ENCODE measurements at regions not wholly inside any gene's neighbourhood (a gene's known extent, or its start where the extent isn't known, plus 50 kb on each side); places are given as distances from the start of the nearest gene placed in this dataset.

DNA sequence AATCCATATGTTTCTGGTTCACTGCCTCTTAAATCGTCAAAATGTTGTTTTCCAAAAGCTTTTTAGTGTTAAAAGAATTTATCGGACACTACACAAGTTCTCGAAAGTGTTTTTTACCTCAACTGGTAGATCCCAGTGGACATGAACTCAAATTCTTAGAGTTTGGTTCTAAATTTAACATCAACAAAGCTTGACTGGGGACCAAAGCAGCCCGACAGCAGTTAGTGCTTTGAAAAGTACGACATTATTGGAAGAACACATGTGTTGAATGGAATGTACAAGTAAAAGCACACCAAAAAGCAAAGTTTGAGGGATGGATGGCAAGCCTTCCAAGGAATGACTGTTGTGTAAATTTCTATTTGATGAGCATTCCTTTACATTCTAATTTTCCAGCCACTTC is 803.9 kb upstream of the POU3F3 start:
- no peaks in the 10 kb centered on the region for H3K27me3 ChIP-seq (ENCODE audit: insufficient read depth, poor library complexity, severe bottlenecking)
- H3K27ac ChIP-seq (replicated peaks): no peak overlapping the region
- DNase-seq (ENCODE audit: low read depth in 1 of 2, low spot score in 1 of 2): no peak
- no peak for TF ChIP-seq SPI1 (IDR thresholded peaks at IDR 0.05; ENCODE audit: borderline replicate concordance, low read depth)
- H3K4me3 ChIP-seq (replicated peaks; ENCODE audit: insufficient read depth, low read length): no peak overlapping the region

GRCh38 chr2:104050656-104051242 is 803.2 kb upstream of the POU3F3 start:
- no peak overlapping the region for H3K4me3 ChIP-seq (replicated peaks; ENCODE audit: insufficient read depth, low read length)
- no peak for DNase-seq (ENCODE audit: low read depth in 1 of 2, low spot score in 1 of 2)
- TF ChIP-seq, protein P1, sequence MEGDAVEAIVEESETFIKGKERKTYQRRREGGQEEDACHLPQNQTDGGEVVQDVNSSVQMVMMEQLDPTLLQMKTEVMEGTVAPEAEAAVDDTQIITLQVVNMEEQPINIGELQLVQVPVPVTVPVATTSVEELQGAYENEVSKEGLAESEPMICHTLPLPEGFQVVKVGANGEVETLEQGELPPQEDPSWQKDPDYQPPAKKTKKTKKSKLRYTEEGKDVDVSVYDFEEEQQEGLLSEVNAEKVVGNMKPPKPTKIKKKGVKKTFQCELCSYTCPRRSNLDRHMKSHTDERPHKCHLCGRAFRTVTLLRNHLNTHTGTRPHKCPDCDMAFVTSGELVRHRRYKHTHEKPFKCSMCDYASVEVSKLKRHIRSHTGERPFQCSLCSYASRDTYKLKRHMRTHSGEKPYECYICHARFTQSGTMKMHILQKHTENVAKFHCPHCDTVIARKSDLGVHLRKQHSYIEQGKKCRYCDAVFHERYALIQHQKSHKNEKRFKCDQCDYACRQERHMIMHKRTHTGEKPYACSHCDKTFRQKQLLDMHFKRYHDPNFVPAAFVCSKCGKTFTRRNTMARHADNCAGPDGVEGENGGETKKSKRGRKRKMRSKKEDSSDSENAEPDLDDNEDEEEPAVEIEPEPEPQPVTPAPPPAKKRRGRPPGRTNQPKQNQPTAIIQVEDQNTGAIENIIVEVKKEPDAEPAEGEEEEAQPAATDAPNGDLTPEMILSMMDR (IDR thresholded peaks at IDR 0.05; ENCODE audit: insufficient read depth, low read length): no peak
- no peak for TF ChIP-seq GABPA (IDR thresholded peaks at IDR 0.05; ENCODE audit: low read depth)

GRCh38 chr2:104051766-104052165 is 802.1 kb upstream of the POU3F3 start:
- H3K27me3 ChIP-seq (ENCODE audit: insufficient read depth, poor library complexity, severe bottlenecking): no peaks in the 10 kb centered on the region

More at GRCh38 chr2:104050656-104051242, 803.2 kb upstream of the POU3F3 start:
- no peaks in the 10 kb centered on the region for H3K27me3 ChIP-seq (ENCODE audit: insufficient read depth, poor library complexity, severe bottlenecking)
- H3K27ac ChIP-seq (replicated peaks): no peak overlapping the region

GRCh38 chr2:104052356-104052755 is 801.6 kb upstream of the POU3F3 start:
- Histone ChIP-seq H3K4me3 (replicated peaks; ENCODE audit: insufficient read depth, low read length) (no peak overlapping the region), H3K27me3 (ENCODE audit: insufficient read depth, poor library complexity, severe bottlenecking) (no peaks in the 10 kb centered on the region), H3K27ac (replicated peaks) (no peak overlapping the region)
- no peak for DNase-seq (ENCODE audit: low read depth in 1 of 2, low spot score in 1 of 2)
- TF ChIP-seq POLR2AphosphoS5 (IDR thresholded peaks at IDR 0.05; ENCODE audit: low read depth): no peak
- no peak for TF ChIP-seq SPI1 (IDR thresholded peaks at IDR 0.05; ENCODE audit: borderline replicate concordance, low read depth)
- TF ChIP-seq, protein P1 (IDR thresholded peaks at IDR 0.05; ENCODE audit: insufficient read depth, low read length): no peak
- TF ChIP-seq GABPA (IDR thresholded peaks at IDR 0.05; ENCODE audit: low read depth): no peak
- TF ChIP-seq, protein P2, sequence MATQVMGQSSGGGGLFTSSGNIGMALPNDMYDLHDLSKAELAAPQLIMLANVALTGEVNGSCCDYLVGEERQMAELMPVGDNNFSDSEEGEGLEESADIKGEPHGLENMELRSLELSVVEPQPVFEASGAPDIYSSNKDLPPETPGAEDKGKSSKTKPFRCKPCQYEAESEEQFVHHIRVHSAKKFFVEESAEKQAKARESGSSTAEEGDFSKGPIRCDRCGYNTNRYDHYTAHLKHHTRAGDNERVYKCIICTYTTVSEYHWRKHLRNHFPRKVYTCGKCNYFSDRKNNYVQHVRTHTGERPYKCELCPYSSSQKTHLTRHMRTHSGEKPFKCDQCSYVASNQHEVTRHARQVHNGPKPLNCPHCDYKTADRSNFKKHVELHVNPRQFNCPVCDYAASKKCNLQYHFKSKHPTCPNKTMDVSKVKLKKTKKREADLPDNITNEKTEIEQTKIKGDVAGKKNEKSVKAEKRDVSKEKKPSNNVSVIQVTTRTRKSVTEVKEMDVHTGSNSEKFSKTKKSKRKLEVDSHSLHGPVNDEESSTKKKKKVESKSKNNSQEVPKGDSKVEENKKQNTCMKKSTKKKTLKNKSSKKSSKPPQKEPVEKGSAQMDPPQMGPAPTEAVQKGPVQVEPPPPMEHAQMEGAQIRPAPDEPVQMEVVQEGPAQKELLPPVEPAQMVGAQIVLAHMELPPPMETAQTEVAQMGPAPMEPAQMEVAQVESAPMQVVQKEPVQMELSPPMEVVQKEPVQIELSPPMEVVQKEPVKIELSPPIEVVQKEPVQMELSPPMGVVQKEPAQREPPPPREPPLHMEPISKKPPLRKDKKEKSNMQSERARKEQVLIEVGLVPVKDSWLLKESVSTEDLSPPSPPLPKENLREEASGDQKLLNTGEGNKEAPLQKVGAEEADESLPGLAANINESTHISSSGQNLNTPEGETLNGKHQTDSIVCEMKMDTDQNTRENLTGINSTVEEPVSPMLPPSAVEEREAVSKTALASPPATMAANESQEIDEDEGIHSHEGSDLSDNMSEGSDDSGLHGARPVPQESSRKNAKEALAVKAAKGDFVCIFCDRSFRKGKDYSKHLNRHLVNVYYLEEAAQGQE (IDR thresholded peaks at IDR 0.05; ENCODE audit: insufficient replicate concordance, low read depth): no peak

More at GRCh38 chr2:104051766-104052165, 802.1 kb upstream of the POU3F3 start:
- Histone ChIP-seq H3K27ac (replicated peaks) (no peak overlapping the region), H3K4me3 (replicated peaks; ENCODE audit: insufficient read depth, low read length) (no peak overlapping the region)
- TF ChIP-seq, protein P2 (IDR thresholded peaks at IDR 0.05; ENCODE audit: insufficient replicate concordance, low read depth): no peak
- TF ChIP-seq SPI1 (IDR thresholded peaks at IDR 0.05; ENCODE audit: borderline replicate concordance, low read depth) (no peak), GABPA (IDR thresholded peaks at IDR 0.05; ENCODE audit: low read depth) (no peak), POLR2AphosphoS5 (IDR thresholded peaks at IDR 0.05; ENCODE audit: low read depth) (no peak)
- TF ChIP-seq, protein P1 (IDR thresholded peaks at IDR 0.05; ENCODE audit: insufficient read depth, low read length): no peak
- no peak for DNase-seq (ENCODE audit: low read depth in 1 of 2, low spot score in 1 of 2)

Data from HL-60 (cell line).